ENCODE measurements at regions not wholly inside any gene's neighbourhood (a gene's known extent, or its start where the extent isn't known, plus 50 kb on each side); places are given as distances from the start of the nearest gene placed in this dataset.

- ChIA-PET POLR2A (no interaction called here), CTCF (no interaction called here)
- no peak for TF ChIP-seq CTCF (IDR thresholded peaks at IDR 0.05; ENCODE audit: low read depth, low read length)
- no peak overlapping the region for H3K4me3 ChIP-seq (ENCODE audit: low read depth, low read length)
- no peaks in the 10 kb centered on the region for H3K27me3 ChIP-seq (ENCODE audit: control insufficient read depth, insufficient read depth, low read length)
- DNase-seq (ENCODE audit: low read depth, low spot score) = no peak
- peaks cover 13% of the 10 kb centered on the region for H3K9me3 ChIP-seq (ENCODE audit: control insufficient read depth, insufficient read depth, low read length)
- H3K27ac ChIP-seq (ENCODE audit: low read depth, low read length) = no peak overlapping the region
Measured at GRCh38 chr10:121282797-121283515, 315.3 kb downstream of the FGFR2 start.

GRCh38 chr10:121284936-121285335, 313.3 kb downstream of the FGFR2 start:
- Histone ChIP-seq H3K27ac (ENCODE audit: low read depth, low read length) (no peak overlapping the region), H3K9me3 (ENCODE audit: control insufficient read depth, insufficient read depth, low read length) (peaks cover 6% of the 10 kb centered on the region; the same call in 1 of the 2 replicates), H3K4me3 (ENCODE audit: low read depth, low read length) (no peak overlapping the region), H3K27me3 (ENCODE audit: control insufficient read depth, insufficient read depth, low read length) (no peaks in the 10 kb centered on the region)
- ChIA-PET POLR2A (no interaction called here), CTCF (no interaction called here)
- TF ChIP-seq CTCF (IDR thresholded peaks at IDR 0.05; ENCODE audit: low read depth, low read length) = no peak
- no peak for DNase-seq (ENCODE audit: low read depth, low spot score)

GRCh38 chr10:121285406-121286196, 312.6 kb downstream of the FGFR2 start:
- ChIA-PET POLR2A (no interaction called here), CTCF (no interaction called here)
- no peak for TF ChIP-seq CTCF (IDR thresholded peaks at IDR 0.05; ENCODE audit: low read depth, low read length)
- no peak for DNase-seq (ENCODE audit: low read depth, low spot score)
- Histone ChIP-seq H3K27me3 (ENCODE audit: control insufficient read depth, insufficient read depth, low read length) (no peaks in the 10 kb centered on the region), H3K27ac (ENCODE audit: low read depth, low read length) (no peak overlapping the region), H3K4me3 (ENCODE audit: low read depth, low read length) (no peak overlapping the region), H3K9me3 (ENCODE audit: control insufficient read depth, insufficient read depth, low read length) (peaks cover 6% of the 10 kb centered on the region; the same call in 1 of the 2 replicates)

- TF ChIP-seq CTCF (IDR thresholded peaks at IDR 0.05; ENCODE audit: low read depth, low read length) = no peak
- Histone ChIP-seq H3K9me3 (ENCODE audit: control insufficient read depth, insufficient read depth, low read length) (peaks cover 12% of the 10 kb centered on the region), H3K27me3 (ENCODE audit: control insufficient read depth, insufficient read depth, low read length) (no peaks in the 10 kb centered on the region), H3K27ac (ENCODE audit: low read depth, low read length) (no peak overlapping the region), H3K4me3 (ENCODE audit: low read depth, low read length) (no peak overlapping the region)
- DNase-seq (ENCODE audit: low read depth, low spot score) = no peak
- POLR2A ChIA-PET = no interaction called here
- CTCF ChIA-PET = no interaction called here
Measured at GRCh38 chr10:121288011-121288410, 310.2 kb downstream of the FGFR2 start.
